ENCODE measurements at regions not wholly inside any gene's neighbourhood (a gene's known extent, or its start where the extent isn't known, plus 50 kb on each side); places are given as distances from the start of the nearest gene placed in this dataset.
"Not testable (repeated sequence)": the region's sequence is repeated elsewhere in the genome, so short reads cannot be mapped to it uniquely, and the experiment has no call there.

DNA sequence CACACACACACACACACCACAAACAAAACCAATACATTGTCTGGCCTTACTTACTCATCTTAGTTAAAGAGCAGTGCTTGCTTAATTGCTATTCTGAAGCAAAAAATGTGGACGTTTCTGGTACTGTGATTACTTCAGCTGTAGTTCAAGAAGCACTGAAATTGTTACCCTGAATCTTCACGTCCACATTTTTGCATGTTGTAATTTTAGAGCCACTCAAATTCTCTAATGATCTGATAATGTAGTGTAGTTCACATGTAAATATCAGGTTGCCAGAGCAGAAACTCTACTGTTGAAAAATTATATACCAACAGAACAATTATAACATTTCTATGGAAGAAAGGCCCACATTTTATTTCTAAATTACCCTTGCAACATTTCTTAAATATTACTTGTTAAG, 1451.1 kb downstream of the GATA3 start:
- ATAC-seq (no peak), DNase-seq (ENCODE audit: low spot score) (no peak)

- no peak for DNase-seq (ENCODE audit: low spot score)
- ATAC-seq = no peak
These were observed 1454.1 kb downstream of the GATA3 start for GRCh38 chr10:9508606-9509005.

DNA sequence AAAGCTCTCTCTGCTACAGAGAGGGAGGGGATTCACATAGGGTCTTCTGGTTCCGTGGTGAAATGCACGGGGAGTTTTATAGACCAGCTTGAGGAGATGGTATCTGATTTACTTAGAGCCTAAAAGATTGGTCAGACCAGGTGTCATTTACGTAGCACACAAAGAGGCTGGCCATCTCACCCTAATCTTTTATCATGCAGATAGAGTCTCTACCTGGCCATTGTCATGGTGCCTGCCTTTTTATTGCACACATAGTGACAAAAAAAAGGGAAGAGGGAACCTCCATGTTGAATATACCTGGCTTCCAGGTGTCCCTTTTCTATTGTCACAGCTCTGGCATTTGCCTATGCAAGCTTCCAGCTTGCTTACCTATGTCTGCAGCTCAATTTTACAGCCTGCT, 1456.1 kb downstream of the GATA3 start:
- no peak for DNase-seq (ENCODE audit: low spot score)

DNA sequence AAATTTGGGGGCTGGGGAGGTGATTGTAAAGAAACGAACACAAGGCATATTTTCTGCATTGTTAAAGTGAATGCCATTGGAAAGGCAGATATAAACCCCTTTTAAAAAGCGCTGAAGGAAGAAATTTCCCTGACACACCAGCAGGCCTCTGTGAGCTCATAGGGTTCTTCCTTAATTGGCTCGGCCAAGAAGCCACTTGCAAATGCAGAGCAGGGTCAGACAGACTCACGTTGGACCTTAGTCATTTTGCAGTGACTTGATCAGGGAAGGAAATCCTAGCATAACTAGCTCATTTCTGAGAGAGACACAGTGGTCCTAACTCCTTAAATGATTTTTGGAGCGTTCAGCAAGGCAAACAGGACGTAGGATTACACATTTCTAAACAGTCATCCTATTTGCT, 1461.4 kb downstream of the GATA3 start:
- no peak for DNase-seq (ENCODE audit: low spot score)
- no peak for ATAC-seq

More for the DNA sequence above, 1456.1 kb downstream of the GATA3 start:
- no peak for ATAC-seq

DNA sequence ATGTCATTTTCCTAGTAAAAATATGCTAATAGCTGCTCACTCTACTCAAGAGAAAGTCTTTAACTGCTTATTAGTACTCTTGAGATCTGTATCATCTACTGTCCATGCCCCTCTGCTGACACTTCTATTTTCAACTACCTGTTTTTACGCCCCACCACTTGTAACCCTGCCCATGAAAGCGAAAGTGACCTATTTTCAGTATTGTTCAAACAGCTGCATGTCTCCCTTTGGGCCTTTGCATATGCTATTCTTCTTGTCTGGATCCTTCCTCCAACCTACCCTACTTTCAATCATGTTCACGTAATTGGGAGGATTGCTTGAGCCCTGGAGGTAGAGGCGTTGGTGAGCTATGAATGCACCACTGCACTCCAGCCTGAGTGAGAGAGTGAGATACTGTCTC, 1481.3 kb downstream of the GATA3 start:
- DNase-seq (ENCODE audit: low spot score) = no peak

GRCh38 chr10:9545073-9545472, 1472.6 kb upstream of the CELF2 start:
- ATAC-seq = no peak
- no peak for DNase-seq (ENCODE audit: low spot score)

More for the DNA sequence above, 1481.3 kb downstream of the GATA3 start:
- ATAC-seq = no peak

DNA sequence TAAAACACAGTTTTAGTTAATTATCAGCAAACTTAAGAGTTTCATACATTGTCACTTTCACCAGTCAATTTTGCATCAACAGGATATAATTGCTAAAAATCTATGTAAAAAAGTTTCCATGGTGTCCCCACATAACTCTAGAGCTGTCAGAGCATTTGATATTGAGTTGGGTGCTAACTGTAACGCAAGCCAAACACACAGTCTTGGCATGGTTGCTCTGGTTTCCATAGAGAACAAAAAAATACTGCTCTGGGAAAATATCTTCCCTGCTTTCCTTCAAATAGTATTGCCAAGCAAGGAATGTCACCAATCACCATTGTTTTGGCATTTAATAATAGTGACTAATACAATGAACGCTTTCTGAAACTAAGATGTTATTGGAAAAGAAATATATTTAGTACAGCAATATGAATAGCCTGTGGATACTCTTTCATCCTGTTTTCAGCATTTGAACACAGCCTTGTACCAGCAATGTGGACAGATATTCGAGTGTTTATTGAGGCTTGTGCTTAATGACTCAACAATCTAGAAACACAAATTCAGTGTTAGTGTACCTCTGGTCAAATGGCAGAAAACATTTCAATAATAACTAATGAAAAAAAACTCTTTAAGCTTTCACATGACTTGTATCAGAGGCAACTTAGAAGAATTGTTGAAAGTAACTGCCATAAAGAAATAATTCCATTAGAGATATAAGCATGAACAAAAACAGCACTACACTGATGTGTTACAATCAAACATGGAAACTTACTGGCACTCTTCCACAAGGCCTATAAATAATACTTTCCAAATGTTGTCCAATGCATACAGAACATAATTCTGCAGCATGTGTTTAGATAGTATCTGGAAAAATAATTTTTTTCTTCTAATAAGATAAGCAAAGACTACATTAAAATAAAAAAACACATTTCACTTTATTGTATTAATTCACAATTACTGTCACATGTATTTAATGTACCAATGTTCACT, 1469.5 kb upstream of the CELF2 start:
- DNase-seq (ENCODE audit: low spot score) = no peak
- no peak for ATAC-seq

DNA sequence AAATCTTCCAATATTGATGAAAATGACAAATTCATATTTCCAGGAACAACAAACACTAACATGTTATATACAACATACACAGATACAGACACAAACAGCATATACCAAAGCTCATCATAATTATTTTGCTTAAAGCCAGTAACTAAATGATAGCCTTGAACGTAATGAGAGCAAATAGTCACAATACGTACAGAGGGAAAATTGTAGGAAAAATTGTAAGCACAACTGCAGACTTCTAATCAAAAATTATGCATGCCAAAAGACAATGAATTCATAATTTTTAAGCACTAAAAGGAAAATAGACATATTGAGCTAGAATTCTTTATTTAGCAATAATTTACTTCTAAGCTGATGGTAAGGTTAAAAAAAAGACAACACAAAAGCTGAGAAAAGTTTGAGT, 1466.9 kb upstream of the CELF2 start:
- DNase-seq (ENCODE audit: low spot score) (no peak), ATAC-seq (no peak)

DNA sequence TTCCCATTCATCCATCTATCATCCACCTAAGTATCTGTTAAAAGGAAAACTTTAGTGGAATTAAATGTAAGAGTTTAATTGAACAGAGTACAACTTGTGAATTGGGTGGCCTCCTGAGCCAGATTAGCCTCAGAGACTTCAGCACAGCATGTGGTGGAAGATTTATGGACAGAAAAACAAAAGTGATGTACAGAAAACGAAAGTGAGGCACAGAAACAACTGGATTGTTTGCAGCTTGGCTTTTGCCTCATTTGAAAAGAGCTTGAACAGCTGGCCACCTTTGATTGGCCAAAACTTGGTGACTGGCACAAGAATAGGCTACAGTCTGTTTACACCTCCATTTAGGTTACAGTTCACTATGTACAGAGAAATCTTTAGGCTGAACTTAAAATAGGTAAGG, 1463.4 kb upstream of the CELF2 start:
- DNase-seq (ENCODE audit: low spot score) (no peak), ATAC-seq (no peak)

GRCh38 chr10:9560976-9561375, 1456.7 kb upstream of the CELF2 start:
- no peak for DNase-seq (ENCODE audit: low spot score)
- no peak for ATAC-seq

DNA sequence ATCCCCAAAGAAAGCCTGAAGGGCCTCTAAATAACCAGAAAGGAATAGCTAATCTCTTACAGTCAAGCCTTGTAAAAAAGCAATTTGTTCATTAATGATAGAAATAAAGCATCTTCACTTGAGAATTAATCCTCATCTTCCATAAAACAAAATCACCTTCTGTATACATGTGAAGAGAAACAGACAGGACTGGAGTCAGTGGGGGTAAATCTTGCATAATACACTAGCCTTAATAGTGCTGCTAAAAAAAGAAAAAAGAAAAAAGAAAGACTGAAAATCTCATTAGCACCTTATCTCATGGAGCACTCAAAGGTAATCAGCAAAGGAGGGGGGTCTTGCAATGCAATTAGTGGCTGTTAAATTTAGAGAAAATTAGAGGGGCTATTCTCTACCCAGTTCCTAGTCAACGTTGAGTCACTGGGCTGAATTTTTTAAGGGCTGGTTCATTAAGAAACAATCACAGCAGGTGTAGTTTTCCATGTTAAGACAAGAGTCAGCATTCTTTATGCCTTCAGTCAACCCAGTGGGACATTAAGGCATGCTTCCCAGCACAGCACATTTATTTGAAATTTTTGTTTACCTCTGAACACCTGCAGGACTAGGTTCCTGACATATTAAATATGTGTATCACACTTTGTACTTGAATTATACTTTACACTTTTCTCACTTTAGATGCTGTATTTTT, 1455.7 kb upstream of the CELF2 start:
- DNase-seq (ENCODE audit: low spot score) (no peak), ATAC-seq (no peak)

GRCh38 chr10:9577746-9578145, 1439.9 kb upstream of the CELF2 start:
- no peak for ATAC-seq

GRCh38 chr10:9579110-9579705, 1438.5 kb upstream of the CELF2 start:
- no peak for ATAC-seq

More at GRCh38 chr10:9577746-9578145, 1439.9 kb upstream of the CELF2 start:
- DNase-seq (ENCODE audit: low spot score) = no peak

GRCh38 chr10:9582803-9583202, 1434.9 kb upstream of the CELF2 start:
- not testable (repeated sequence) for DNase-seq (ENCODE audit: low spot score); ATAC-seq

More at GRCh38 chr10:9579110-9579705, 1438.5 kb upstream of the CELF2 start:
- DNase-seq (ENCODE audit: low spot score) = no peak

DNA sequence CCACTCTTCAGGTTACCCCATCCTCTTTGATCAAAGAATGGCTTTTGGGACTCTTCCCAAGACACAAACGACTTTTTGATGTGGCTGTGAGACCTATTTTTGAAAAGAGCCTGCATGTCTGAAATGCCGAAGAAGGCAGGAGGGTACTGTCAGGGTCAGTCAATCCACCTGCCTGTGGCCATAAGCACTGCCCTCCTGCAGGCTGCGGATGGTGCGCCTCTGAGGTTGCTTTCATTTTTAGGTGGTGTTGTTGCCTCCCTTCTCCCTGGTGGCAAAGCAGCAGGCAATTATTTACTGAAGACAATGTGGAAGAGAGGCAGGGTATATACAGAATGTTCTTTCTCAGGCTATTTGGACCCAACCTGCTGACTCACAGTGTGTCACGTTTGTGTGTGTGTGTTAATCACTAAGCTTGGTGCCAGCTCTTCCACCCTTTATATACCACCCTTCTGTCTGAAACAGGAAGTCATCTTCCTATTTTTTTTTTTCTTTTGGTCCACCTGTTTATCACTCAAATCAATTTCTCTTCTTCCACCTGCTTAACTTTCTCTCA, 1421.2 kb upstream of the CELF2 start:
- ATAC-seq (no peak), DNase-seq (ENCODE audit: low spot score) (no peak)

- DNase-seq (ENCODE audit: low spot score) = no peak
- ATAC-seq = no peak
These were observed 1414.7 kb upstream of the CELF2 start for GRCh38 chr10:9602998-9603397.

DNA sequence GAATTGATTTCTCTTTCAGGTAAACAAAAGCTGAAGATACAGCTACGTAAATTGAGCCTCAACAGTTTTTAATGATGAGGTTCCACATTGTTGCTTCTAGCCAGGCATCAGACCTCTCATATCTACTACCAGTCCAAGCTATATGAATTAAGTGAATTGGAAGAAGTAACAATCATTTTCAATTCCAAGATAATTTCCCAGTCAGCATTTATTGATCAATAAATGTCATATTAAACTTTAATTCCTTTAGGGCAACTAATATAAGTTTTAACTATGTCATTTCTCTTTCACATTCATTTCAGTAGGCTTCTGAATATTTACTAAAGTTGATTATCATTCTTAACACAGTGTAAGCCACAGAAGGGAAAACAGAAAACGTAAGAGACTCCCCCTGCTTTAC, 1413.7 kb upstream of the CELF2 start:
- DNase-seq (ENCODE audit: low spot score) (no peak), ATAC-seq (no peak)

- ATAC-seq = no peak
- no peak for DNase-seq (ENCODE audit: low spot score)
These were observed 1412.4 kb upstream of the CELF2 start for GRCh38 chr10:9605231-9605630.

- DNase-seq (ENCODE audit: low spot score) = no peak
These were observed 1409.1 kb upstream of the CELF2 start for GRCh38 chr10:9608602-9609001.

DNA sequence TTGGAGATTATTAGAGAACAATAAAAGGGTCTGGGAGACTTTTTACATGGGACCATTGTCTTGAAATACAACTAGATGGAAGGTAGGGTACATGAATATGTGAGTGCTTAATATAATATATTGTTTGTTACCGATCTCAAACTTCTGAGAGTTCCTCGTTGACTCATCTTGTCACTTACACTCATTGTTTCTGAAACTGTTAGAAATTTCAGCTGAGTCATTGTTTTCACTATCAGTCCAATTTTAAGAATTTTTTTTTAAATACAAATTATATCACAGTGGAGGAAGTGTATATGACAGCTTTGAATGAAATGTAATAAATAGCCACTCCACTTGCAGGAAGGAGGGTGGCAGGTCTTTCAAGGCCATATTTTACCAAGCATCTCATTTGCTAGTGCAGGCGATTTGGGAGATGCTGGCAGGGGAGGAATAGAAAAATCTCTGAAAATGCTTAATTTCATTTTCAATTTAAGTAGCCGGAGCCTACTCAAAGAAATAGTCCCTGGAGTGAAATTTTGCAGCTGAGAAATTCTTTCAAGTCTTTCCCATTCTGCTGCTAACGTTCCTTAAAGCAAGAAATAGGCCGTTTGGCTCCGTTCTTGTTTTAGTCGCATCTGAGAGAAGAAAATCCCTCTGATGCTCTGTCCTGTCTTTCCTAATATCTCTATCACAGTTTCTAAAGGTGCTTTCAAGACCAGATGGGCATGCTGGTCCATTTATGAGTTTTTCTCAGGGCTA, 1404.2 kb upstream of the CELF2 start:
- ATAC-seq = no peak
- no peak for DNase-seq (ENCODE audit: low spot score)

More at GRCh38 chr10:9608602-9609001, 1409.1 kb upstream of the CELF2 start:
- ATAC-seq = no peak

DNA sequence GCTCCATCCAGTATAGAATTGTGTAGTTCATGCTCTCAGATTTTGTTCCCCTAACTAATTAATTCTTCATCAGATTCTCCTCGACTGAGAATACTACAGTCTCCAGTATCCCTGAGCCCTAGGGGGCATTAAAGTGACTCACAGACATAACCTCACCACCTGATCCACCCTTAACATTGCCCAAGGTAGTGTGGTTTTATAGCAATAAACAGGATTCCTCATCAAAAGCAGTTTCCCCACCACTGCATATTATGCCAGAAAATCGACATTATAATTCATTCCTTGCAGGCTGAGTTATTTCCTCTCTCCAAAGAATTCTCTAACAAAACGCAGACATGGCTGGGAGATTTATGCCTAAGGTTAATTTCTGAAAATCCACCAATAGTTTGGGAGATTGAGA, 1402.5 kb upstream of the CELF2 start:
- ATAC-seq = no peak

More for the DNA sequence above, 1402.5 kb upstream of the CELF2 start:
- DNase-seq (ENCODE audit: low spot score) = no peak

Data from left lobe of liver (tissue), 2 donors.